SK-N-SH (cell line): ENCODE measurements at regions not wholly inside any gene's neighbourhood (a gene's known extent, or its start where the extent isn't known, plus 50 kb on each side); places are given as distances from the start of the nearest gene placed in this dataset.

ENCODE experiments used
- CTCF ChIA-PET: fragments of 300-600, 350-600 bp; formaldehyde crosslinking; extraction: SDS; loops from one replicate; lab custom pipeline; 2021; lab: Yijun Ruan, JAX
- POLR2A ChIA-PET: fragments of 350-600 bp; sonication (Branson Sonifier 250); formaldehyde crosslinking; extraction: SDS; loops from one replicate; lab custom pipeline; 2020; ENCODE audit warnings: antibody characterized with exemption, inconsistent platforms; lab: Yijun Ruan, JAX
- DNase-seq: peaks from one replicate; pipeline ENCODE4 v3.0.0; 2012
- H2AFZ ChIP-seq: fragments of 200-600 bp; sonication (generic); 2 replicates; pipeline ENCODE4 v1.8.1; 2016; ENCODE audit warnings: antibody characterized with exemption, mild to moderate bottlenecking, low read depth
- H3F3A ChIP-seq: fragments of 200-600 bp; sonication (generic); replicated peaks from 2 replicates; pipeline ENCODE3; 2016; ENCODE audit warnings: antibody characterized with exemption, mild to moderate bottlenecking; ENCODE audit not compliant: insufficient read depth
- H3K27ac ChIP-seq, 2 experiments: fragments of 200-500 bp in 1 of 2; fragments of 200-600 bp in 1 of 2; sonication (Bioruptor generic) in 1 of 2; sonication (generic), shearing (Covaris generic) in 1 of 2; 2 replicates each; pipeline versions ENCODE4 v1.5.1 to v1.6.1; 2014 to 2016; ENCODE audit warnings: low read depth in 2 of 2, inconsistent platforms in 1 of 2, low read length in 1 of 2, mild to moderate bottlenecking in 1 of 2, mixed read lengths in 1 of 2
- H3K27me3 ChIP-seq: fragments of 200-600 bp; sonication (generic), shearing (Covaris generic); 2 replicates; pipeline ENCODE4 v1.6.1; 2016; ENCODE audit warnings: mixed run types; ENCODE audit not compliant: insufficient read depth
- H3K36me3 ChIP-seq, 2 experiments: fragments of 200-500 bp in 1 of 2; fragments of 200-600 bp in 1 of 2; sonication (Bioruptor generic) in 1 of 2; sonication (generic) in 1 of 2; replicated peaks in 1 of 2; 2 replicates each; pipeline versions ENCODE3 to v1.5.1; 2014 to 2016; ENCODE audit warnings: low read length in 1 of 2, mild to moderate bottlenecking in 1 of 2; ENCODE audit not compliant: insufficient read depth in 2 of 2, control insufficient read depth in 1 of 2
- H3K4me1 ChIP-seq, 2 experiments: fragments of 200-500 bp in 1 of 2; fragments of 200-600 bp in 1 of 2; sonication (Bioruptor generic) in 1 of 2; sonication (generic), shearing (Covaris generic) in 1 of 2; 2 replicates each; pipeline versions ENCODE4 v1.5.1 to v1.6.1; 2014 to 2016; ENCODE audit warnings: low read depth in 1 of 2, low read length in 1 of 2, mixed run types in 1 of 2; ENCODE audit not compliant: insufficient read depth in 2 of 2, control insufficient read depth in 1 of 2
- H3K4me2 ChIP-seq: fragments of 200-600 bp; sonication (generic), shearing (Covaris generic); 2 replicates; pipeline ENCODE4 v1.6.1; 2017; ENCODE audit warnings: mixed run types
- H3K4me3 ChIP-seq, 2 experiments: fragments of 200-500 bp in 1 of 2; fragments of 200-600 bp in 1 of 2; sonication (Bioruptor generic) in 1 of 2; sonication (generic), shearing (Covaris generic) in 1 of 2; 2 replicates each; pipeline versions ENCODE4 v1.5.1 to v1.8.1; 2014 to 2016; ENCODE audit warnings: low read depth in 2 of 2, inconsistent platforms in 1 of 2, low read length in 1 of 2, mild to moderate bottlenecking in 1 of 2, mixed read lengths in 1 of 2, moderate library complexity in 1 of 2
- H3K79me2 ChIP-seq: fragments of 200-600 bp; sonication (generic); 2 replicates; pipeline ENCODE4 v1.8.1; 2017; ENCODE audit warnings: mild to moderate bottlenecking; ENCODE audit not compliant: insufficient read depth
- H3K9ac ChIP-seq: fragments of 200-600 bp; sonication (generic); 2 replicates; pipeline ENCODE4 v1.6.1; 2017; ENCODE audit warnings: mixed run types
- H3K9me2 ChIP-seq: fragments of 200-600 bp; sonication (generic); 2 replicates; pipeline ENCODE4 v1.6.1; 2017; ENCODE audit warnings: mixed run types
- H3K9me3 ChIP-seq: fragments of 200-600 bp; sonication (generic); 2 replicates; pipeline ENCODE4 v1.6.1; 2017; ENCODE audit warnings: mixed run types, mild to moderate bottlenecking, moderate library complexity
- H4K20me1 ChIP-seq: fragments of 200-600 bp; sonication (generic); 2 replicates; pipeline ENCODE4 v1.6.1; 2017; ENCODE audit warnings: mild to moderate bottlenecking, mixed run types; ENCODE audit not compliant: insufficient read depth
- EP300 ChIP-seq, 2 experiments: IDR thresholded peaks; 2 replicates each; pipeline versions ENCODE4 v1.4.0 to v1.6.1; 2012; ENCODE audit warnings: borderline replicate concordance in 1 of 2, low read depth in 1 of 2, low read length in 1 of 2
- FOXJ3 ChIP-seq: sonication (generic); formaldehyde crosslinking; IDR thresholded peaks from 2 replicates; pipeline ENCODE4 v1.5.1; 2020; ENCODE audit warnings: mild to moderate bottlenecking, missing genetic modification reagents
- FOXM1 ChIP-seq: IDR thresholded peaks from 2 replicates; pipeline ENCODE4 v1.4.0; 2012; ENCODE audit warnings: low read depth, mild to moderate bottlenecking
- MXI1 ChIP-seq: IDR thresholded peaks from 2 replicates; pipeline ENCODE4 v1.6.1; 2012; ENCODE audit warnings: mild to moderate bottlenecking, low read depth, low read length, improper control_type of control experiment
- NFIC ChIP-seq: IDR thresholded peaks from 2 replicates; pipeline ENCODE4 v1.4.0; 2012; ENCODE audit warnings: borderline replicate concordance
- NRF1 ChIP-seq: IDR thresholded peaks from 2 replicates; pipeline ENCODE4 v1.6.1; 2012; ENCODE audit warnings: low read depth, mild to moderate bottlenecking, low read length
- RAD21 ChIP-seq: IDR thresholded peaks from 2 replicates; pipeline ENCODE4 v1.6.1; 2012; ENCODE audit warnings: mild to moderate bottlenecking, low read length
- SIN3A ChIP-seq: IDR thresholded peaks from 2 replicates; pipeline ENCODE4 v1.6.1; 2012; ENCODE audit warnings: low read depth, mild to moderate bottlenecking, low read length, moderate library complexity, borderline replicate concordance
- SMC3 ChIP-seq: IDR thresholded peaks from 2 replicates; pipeline ENCODE4 v1.6.1; 2012; ENCODE audit warnings: low read depth, low read length, improper control_type of control experiment
- TAF1 ChIP-seq: IDR thresholded peaks from 2 replicates; pipeline ENCODE4 v1.6.1; 2012; ENCODE audit warnings: low read depth, mild to moderate bottlenecking, low read length, moderate library complexity, borderline replicate concordance
- WGBS: methylation state at CpG from one replicate; pipeline ENCODE4 v1.1.6; 2017; ENCODE audit warnings: low lambda C conversion rate; 5-methylcytosine and 5-hydroxymethylcytosine counted together
- TF ChIP-seq, protein P1 (sequence below): IDR thresholded peaks from 2 replicates; pipeline ENCODE4 v1.4.0; 2012; ENCODE audit warnings: low read depth, borderline replicate concordance
- TF ChIP-seq, protein P2 (sequence below): fragments of 200-600 bp; sonication (generic); IDR thresholded peaks from 2 replicates; pipeline ENCODE4 v1.6.1; 2017; ENCODE audit warnings: antibody characterized with exemption, mild to moderate bottlenecking, moderate library complexity
- TF ChIP-seq, protein P3 (sequence below): IDR thresholded peaks from 2 replicates; pipeline ENCODE4 v1.6.1; 2012; ENCODE audit warnings: mild to moderate bottlenecking, low read depth, low read length, moderate library complexity
- TF ChIP-seq, protein P4 (sequence below): IDR thresholded peaks from 2 replicates; pipeline ENCODE4 v1.4.0; 2012; ENCODE audit warnings: low read depth

DNA sequence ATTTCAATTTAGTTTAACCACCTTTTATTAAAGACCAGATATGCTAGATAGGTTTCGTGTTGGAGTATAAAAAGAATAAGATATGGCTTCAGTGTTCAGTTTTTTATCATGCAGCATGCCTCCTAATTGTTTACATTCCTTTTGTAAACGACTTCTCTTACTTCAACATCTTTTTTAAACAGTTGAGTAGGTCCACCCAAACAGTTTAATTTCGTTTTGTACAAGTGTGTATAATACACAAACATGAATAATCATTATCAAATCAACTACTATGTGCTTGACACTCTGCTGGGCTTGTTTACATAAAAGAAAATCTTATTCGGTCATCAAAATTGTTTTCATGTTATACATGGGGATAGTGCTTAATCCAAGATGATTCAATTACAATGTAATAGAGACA is 906.3 kb upstream of the ADGRL4 start:
- TF ChIP-seq FOXJ3 (CRISPR knock-in tag) (no peak), RAD21 (no peak), SIN3A (no peak), NRF1 (no peak), TAF1 (no peak), SMC3 (no peak), MXI1 (no peak), NFIC (no peak), EP300 (IDR thresholded peaks at IDR 0.05; ENCODE audit: borderline replicate concordance in 1 of 2, low read depth in 1 of 2, low read length in 1 of 2) (no peak), FOXM1 (no peak)
- TF ChIP-seq, protein P1, sequence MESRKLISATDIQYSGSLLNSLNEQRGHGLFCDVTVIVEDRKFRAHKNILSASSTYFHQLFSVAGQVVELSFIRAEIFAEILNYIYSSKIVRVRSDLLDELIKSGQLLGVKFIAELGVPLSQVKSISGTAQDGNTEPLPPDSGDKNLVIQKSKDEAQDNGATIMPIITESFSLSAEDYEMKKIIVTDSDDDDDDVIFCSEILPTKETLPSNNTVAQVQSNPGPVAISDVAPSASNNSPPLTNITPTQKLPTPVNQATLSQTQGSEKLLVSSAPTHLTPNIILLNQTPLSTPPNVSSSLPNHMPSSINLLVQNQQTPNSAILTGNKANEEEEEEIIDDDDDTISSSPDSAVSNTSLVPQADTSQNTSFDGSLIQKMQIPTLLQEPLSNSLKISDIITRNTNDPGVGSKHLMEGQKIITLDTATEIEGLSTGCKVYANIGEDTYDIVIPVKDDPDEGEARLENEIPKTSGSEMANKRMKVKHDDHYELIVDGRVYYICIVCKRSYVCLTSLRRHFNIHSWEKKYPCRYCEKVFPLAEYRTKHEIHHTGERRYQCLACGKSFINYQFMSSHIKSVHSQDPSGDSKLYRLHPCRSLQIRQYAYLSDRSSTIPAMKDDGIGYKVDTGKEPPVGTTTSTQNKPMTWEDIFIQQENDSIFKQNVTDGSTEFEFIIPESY = no peak
- TF ChIP-seq, protein P2, sequence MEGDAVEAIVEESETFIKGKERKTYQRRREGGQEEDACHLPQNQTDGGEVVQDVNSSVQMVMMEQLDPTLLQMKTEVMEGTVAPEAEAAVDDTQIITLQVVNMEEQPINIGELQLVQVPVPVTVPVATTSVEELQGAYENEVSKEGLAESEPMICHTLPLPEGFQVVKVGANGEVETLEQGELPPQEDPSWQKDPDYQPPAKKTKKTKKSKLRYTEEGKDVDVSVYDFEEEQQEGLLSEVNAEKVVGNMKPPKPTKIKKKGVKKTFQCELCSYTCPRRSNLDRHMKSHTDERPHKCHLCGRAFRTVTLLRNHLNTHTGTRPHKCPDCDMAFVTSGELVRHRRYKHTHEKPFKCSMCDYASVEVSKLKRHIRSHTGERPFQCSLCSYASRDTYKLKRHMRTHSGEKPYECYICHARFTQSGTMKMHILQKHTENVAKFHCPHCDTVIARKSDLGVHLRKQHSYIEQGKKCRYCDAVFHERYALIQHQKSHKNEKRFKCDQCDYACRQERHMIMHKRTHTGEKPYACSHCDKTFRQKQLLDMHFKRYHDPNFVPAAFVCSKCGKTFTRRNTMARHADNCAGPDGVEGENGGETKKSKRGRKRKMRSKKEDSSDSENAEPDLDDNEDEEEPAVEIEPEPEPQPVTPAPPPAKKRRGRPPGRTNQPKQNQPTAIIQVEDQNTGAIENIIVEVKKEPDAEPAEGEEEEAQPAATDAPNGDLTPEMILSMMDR = no peak
- TF ChIP-seq, protein P3, sequence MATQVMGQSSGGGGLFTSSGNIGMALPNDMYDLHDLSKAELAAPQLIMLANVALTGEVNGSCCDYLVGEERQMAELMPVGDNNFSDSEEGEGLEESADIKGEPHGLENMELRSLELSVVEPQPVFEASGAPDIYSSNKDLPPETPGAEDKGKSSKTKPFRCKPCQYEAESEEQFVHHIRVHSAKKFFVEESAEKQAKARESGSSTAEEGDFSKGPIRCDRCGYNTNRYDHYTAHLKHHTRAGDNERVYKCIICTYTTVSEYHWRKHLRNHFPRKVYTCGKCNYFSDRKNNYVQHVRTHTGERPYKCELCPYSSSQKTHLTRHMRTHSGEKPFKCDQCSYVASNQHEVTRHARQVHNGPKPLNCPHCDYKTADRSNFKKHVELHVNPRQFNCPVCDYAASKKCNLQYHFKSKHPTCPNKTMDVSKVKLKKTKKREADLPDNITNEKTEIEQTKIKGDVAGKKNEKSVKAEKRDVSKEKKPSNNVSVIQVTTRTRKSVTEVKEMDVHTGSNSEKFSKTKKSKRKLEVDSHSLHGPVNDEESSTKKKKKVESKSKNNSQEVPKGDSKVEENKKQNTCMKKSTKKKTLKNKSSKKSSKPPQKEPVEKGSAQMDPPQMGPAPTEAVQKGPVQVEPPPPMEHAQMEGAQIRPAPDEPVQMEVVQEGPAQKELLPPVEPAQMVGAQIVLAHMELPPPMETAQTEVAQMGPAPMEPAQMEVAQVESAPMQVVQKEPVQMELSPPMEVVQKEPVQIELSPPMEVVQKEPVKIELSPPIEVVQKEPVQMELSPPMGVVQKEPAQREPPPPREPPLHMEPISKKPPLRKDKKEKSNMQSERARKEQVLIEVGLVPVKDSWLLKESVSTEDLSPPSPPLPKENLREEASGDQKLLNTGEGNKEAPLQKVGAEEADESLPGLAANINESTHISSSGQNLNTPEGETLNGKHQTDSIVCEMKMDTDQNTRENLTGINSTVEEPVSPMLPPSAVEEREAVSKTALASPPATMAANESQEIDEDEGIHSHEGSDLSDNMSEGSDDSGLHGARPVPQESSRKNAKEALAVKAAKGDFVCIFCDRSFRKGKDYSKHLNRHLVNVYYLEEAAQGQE = no peak
- TF ChIP-seq, protein P4, sequence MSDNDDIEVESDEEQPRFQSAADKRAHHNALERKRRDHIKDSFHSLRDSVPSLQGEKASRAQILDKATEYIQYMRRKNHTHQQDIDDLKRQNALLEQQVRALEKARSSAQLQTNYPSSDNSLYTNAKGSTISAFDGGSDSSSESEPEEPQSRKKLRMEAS = no peak
- no peak overlapping the region for H3K4me3 ChIP-seq
- 41% methylated on average over 4 of the region's 4 CpGs for WGBS
- H3K27me3 ChIP-seq = no peaks in the 10 kb centered on the region
- no peaks in the 10 kb centered on the region for H3K4me1 ChIP-seq
- H3K4me2 ChIP-seq = no peak overlapping the region
- H3K9me2 ChIP-seq = no peaks in the 10 kb centered on the region
- no peak overlapping the region for H3K27ac ChIP-seq
- no peaks in the 10 kb centered on the region for H3K9me3 ChIP-seq
- no peaks in the 10 kb centered on the region for H4K20me1 ChIP-seq
- ChIA-PET POLR2A (no interaction called here), CTCF (no interaction called here)
- H2AFZ ChIP-seq = no peak overlapping the region
- no peaks in the 10 kb centered on the region for H3F3A ChIP-seq
- no peaks in the 10 kb centered on the region for H3K36me3 ChIP-seq
- no peak for DNase-seq
- no peak overlapping the region for H3K9ac ChIP-seq
- no peaks in the 10 kb centered on the region for H3K79me2 ChIP-seq
